GM23248 (cell line): ENCODE measurements at regions not wholly inside any gene's neighbourhood (a gene's known extent, or its start where the extent isn't known, plus 50 kb on each side); places are given as distances from the start of the nearest gene placed in this dataset.

Experiments
- DNase-seq: peaks from one replicate; pipeline ENCODE4 v3.0.0-alpha.2; 2015
- H2AFZ ChIP-seq: fragments of 200-600 bp; sonication (generic); 2 replicates; pipeline ENCODE4 v1.6.1; 2016; ENCODE audit warnings: antibody characterized with exemption
- H3F3A ChIP-seq: fragments of 200-600 bp; sonication (generic); 2 replicates; pipeline ENCODE4 v1.6.1; 2016; ENCODE audit warnings: mild to moderate bottlenecking, antibody characterized with exemption, mixed run types; ENCODE audit not compliant: insufficient read depth
- H3K27ac ChIP-seq: fragments of 200-600 bp; sonication (generic); 2 replicates; pipeline ENCODE4 v1.5.1; 2016; ENCODE audit warnings: mild to moderate bottlenecking
- H3K27me3 ChIP-seq: fragments of 200-600 bp; sonication (generic); replicated peaks from 2 replicates; pipeline ENCODE4 v1.6.1; 2016; ENCODE audit warnings: mild to moderate bottlenecking; ENCODE audit not compliant: insufficient read depth
- H3K36me3 ChIP-seq: fragments of 200-600 bp; sonication (generic); 2 replicates; pipeline ENCODE4 v1.6.1; 2016; ENCODE audit warnings: low read depth, mild to moderate bottlenecking
- H3K4me1 ChIP-seq: fragments of 200-600 bp; sonication (generic); 2 replicates; pipeline ENCODE4 v1.6.1; 2016; ENCODE audit warnings: mild to moderate bottlenecking; ENCODE audit not compliant: insufficient read depth
- H3K4me2 ChIP-seq: fragments of 200-600 bp; sonication (generic); one replicate; pipeline ENCODE4 v1.6.1; 2016; ENCODE audit warnings: mild to moderate bottlenecking; ENCODE audit not compliant: unreplicated experiment
- H3K4me3 ChIP-seq: fragments of 200-600 bp; sonication (generic); 2 replicates; pipeline ENCODE4 v1.5.1; 2016; ENCODE audit warnings: mild to moderate bottlenecking
- H3K79me2 ChIP-seq: fragments of 200-600 bp; sonication (generic); 2 replicates; pipeline ENCODE4 v1.6.1; 2016; ENCODE audit warnings: mild to moderate bottlenecking; ENCODE audit not compliant: insufficient read depth
- H3K9ac ChIP-seq: fragments of 200-600 bp; sonication (generic); 2 replicates; pipeline ENCODE4 v1.6.1; 2016; ENCODE audit warnings: mild to moderate bottlenecking
- H3K9me2 ChIP-seq: fragments of 200-600 bp; sonication (generic); 2 replicates; pipeline ENCODE4 v1.6.1; 2016; ENCODE audit warnings: mixed run types, mild to moderate bottlenecking, moderate library complexity; ENCODE audit not compliant: insufficient read depth
- H3K9me3 ChIP-seq: fragments of 200-600 bp; sonication (generic); one replicate; pipeline ENCODE4 v1.6.1; 2017; ENCODE audit warnings: low read depth
- H4K20me1 ChIP-seq: fragments of 200-600 bp; sonication (generic); 2 replicates; pipeline ENCODE4 v1.6.0; 2016; ENCODE audit not compliant: insufficient read depth
- EZH2 ChIP-seq: fragments of 200-600 bp; sonication (generic); IDR thresholded peaks from 2 replicates; pipeline ENCODE4 v1.6.1; 2018; ENCODE audit warnings: antibody characterized with exemption, mild to moderate bottlenecking; ENCODE audit not compliant: insufficient read depth, poor library complexity, severe bottlenecking
- EZH2phosphoT487 ChIP-seq: fragments of 200-600 bp; sonication (generic); IDR thresholded peaks from 2 replicates; pipeline ENCODE4 v1.6.1; 2018; ENCODE audit warnings: antibody characterized with exemption, moderate library complexity, mild to moderate bottlenecking, low read depth; ENCODE audit not compliant: insufficient read depth
- WGBS, 2 experiments: methylation state at CpG; one replicate each; pipeline ENCODE4 v1.1.6; 2015 to 2017; ENCODE audit warnings: low lambda C conversion rate in 2 of 2, low coverage in 1 of 2; ENCODE audit errors: missing lambda C conversion rate in 2 of 2; 5-methylcytosine and 5-hydroxymethylcytosine counted together
- in situ Hi-C: fragments of 300-500 bp; cut with MboI; formaldehyde crosslinking; loops from 2 replicates; pipeline ENCODE4 v1.15.0; 2020

DNA sequence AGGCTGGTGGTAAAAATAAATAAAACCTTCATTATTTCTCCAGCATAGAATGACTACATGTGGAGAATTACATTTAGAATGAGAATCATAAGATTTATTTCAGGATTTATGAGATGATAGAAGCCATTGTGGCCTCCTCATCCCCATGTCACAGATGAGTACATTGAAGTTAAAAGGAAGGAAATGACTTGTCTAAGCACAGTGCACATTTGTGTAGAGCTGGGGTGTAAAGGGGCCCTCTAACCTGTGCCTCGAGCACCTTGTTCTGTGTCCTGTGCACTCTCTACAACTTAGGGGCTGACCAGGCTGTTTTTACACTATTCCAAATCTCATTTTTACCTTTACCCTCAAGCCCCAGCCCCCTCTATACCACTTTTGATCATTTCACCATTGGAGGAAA lies 179.4 kb downstream of the RHOU start:
- in situ Hi-C loops: no loop called here
- WGBS, 2 experiments: 78 to 83% methylated on average over 1 of the region's 1 CpG
- H3K9me3 ChIP-seq: no peaks in the 10 kb centered on the region
- no peak overlapping the region for H3K4me2 ChIP-seq
- TF ChIP-seq EZH2phosphoT487: no peak
- no peak for TF ChIP-seq EZH2
- no peaks in the 10 kb centered on the region for H3K4me1 ChIP-seq
- DNase-seq: no peak
- no peaks in the 10 kb centered on the region for H3K9me2 ChIP-seq
- H2AFZ ChIP-seq: no peak overlapping the region
- no peaks in the 10 kb centered on the region for H3K36me3 ChIP-seq
- H3K27me3 ChIP-seq: no peaks in the 10 kb centered on the region
- no peaks in the 10 kb centered on the region for H3K79me2 ChIP-seq
- H3F3A ChIP-seq: no peaks in the 10 kb centered on the region
- H3K27ac ChIP-seq: no peak overlapping the region
- no peaks in the 10 kb centered on the region for H4K20me1 ChIP-seq
- no peak overlapping the region for H3K4me3 ChIP-seq
- H3K9ac ChIP-seq: no peak overlapping the region

DNA sequence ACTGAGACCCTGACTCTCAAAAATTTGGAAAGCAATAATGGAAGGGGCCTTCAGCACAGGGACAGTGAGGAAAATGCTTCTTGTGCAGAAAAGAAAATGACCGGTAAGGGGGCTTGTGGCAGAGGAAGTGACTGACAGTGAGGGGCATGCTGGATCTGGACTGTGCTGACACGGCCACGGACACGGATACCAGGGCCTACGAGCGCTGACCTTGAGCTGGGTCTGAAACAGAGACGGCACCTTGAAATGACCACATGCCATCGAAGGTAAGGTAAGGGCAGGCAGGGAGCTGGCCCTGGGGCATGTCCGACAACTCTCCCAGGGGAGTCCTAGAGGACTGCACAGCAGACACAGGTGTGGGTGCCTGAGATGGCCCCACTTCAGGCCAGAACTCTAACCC lies 182.1 kb downstream of the RHOU start:
- Histone ChIP-seq H3K27me3 (0 out of 2 replicates have a peak, but pooled peaks cover 4% of the 10 kb centered on the region), H2AFZ (no peak overlapping the region), H3K4me1 (no peaks in the 10 kb centered on the region), H3F3A (no peaks in the 10 kb centered on the region), H3K9me3 (no peaks in the 10 kb centered on the region), H3K36me3 (no peaks in the 10 kb centered on the region), H3K9me2 (no peaks in the 10 kb centered on the region), H3K9ac (no peak overlapping the region), H3K4me2 (no peak overlapping the region), H3K4me3 (no peak overlapping the region), H3K27ac (no peak overlapping the region), H3K79me2 (no peaks in the 10 kb centered on the region), H4K20me1 (no peaks in the 10 kb centered on the region)
- in situ Hi-C loops: no loop called here
- TF ChIP-seq EZH2phosphoT487 (no peak), EZH2 (no peak)
- WGBS, 2 experiments: 81 to 82% methylated on average over 9 of the region's 9 CpGs
- DNase-seq: no peak

DNA sequence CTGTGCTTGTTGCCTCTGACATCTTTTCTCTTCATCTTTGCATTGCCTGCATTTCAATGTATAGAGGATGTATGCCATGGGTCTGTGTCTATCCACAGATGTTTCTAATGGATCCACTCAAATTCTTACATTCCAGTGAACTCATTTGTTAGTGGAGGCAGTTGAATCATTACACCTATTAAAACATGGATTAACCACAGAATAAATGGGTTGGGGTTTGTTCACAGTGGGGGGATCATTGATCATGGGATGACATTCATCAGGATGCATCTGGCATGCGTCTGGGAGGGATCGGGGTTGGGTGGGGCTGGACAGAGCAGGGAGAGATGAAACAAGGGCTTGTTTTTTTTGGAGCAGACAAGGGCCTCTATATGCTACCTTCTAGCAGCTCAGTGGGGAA lies 182.5 kb downstream of the RHOU start:
- no peaks in the 10 kb centered on the region for H3K36me3 ChIP-seq
- H2AFZ ChIP-seq: no peak overlapping the region
- in situ Hi-C loops: no loop called here
- WGBS, 2 experiments: 80 to 84% methylated on average over 2 of the region's 2 CpGs
- H3K79me2 ChIP-seq: no peaks in the 10 kb centered on the region
- no peaks in the 10 kb centered on the region for H3K9me2 ChIP-seq
- H3K4me1 ChIP-seq: no peaks in the 10 kb centered on the region
- TF ChIP-seq EZH2phosphoT487: no peak
- no peak for TF ChIP-seq EZH2
- no peak overlapping the region for H3K4me3 ChIP-seq
- H3F3A ChIP-seq: no peaks in the 10 kb centered on the region
- H4K20me1 ChIP-seq: no peaks in the 10 kb centered on the region
- H3K27me3 ChIP-seq: 0 out of 2 replicates have a peak, but pooled peaks cover 4% of the 10 kb centered on the region
- no peak for DNase-seq
- no peak overlapping the region for H3K4me2 ChIP-seq
- no peak overlapping the region for H3K9ac ChIP-seq
- H3K9me3 ChIP-seq: no peaks in the 10 kb centered on the region
- H3K27ac ChIP-seq: no peak overlapping the region

DNA sequence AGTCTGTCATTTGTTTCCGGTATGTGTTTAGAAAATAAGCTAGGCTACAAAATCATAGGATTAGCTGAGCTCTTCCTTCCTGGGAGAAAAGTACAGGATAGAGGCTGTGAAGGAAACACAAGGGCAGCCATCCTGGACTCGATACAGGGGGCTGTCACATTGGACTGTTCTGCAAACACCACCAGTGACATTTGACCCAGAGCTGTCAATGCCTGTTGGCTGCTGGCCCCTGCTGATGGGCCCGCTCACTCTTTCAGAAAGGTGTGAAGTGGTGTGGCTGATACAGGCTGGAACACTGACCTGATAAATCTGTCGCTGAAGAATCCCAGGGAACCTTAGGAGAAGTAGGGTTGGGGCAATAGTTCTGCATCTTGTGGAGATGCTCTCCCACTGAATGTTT lies 183.1 kb downstream of the RHOU start:
- H3K79me2 ChIP-seq: no peaks in the 10 kb centered on the region
- H3K36me3 ChIP-seq: no peaks in the 10 kb centered on the region
- H3K9ac ChIP-seq: no peak overlapping the region
- H3K4me1 ChIP-seq: no peaks in the 10 kb centered on the region
- H2AFZ ChIP-seq: no peak overlapping the region
- no peaks in the 10 kb centered on the region for H3F3A ChIP-seq
- 87 to 88% methylated on average over 4 of the region's 4 CpGs for WGBS, 2 experiments
- no peaks in the 10 kb centered on the region for H3K9me3 ChIP-seq
- no peaks in the 10 kb centered on the region for H4K20me1 ChIP-seq
- TF ChIP-seq EZH2phosphoT487 (no peak), EZH2 (no peak)
- in situ Hi-C loops: no loop called here
- H3K4me3 ChIP-seq: no peak overlapping the region
- H3K9me2 ChIP-seq: no peaks in the 10 kb centered on the region
- DNase-seq: no peak
- H3K4me2 ChIP-seq: no peak overlapping the region
- 0 out of 2 replicates have a peak, but pooled peaks cover 4% of the 10 kb centered on the region for H3K27me3 ChIP-seq
- H3K27ac ChIP-seq: no peak overlapping the region

DNA sequence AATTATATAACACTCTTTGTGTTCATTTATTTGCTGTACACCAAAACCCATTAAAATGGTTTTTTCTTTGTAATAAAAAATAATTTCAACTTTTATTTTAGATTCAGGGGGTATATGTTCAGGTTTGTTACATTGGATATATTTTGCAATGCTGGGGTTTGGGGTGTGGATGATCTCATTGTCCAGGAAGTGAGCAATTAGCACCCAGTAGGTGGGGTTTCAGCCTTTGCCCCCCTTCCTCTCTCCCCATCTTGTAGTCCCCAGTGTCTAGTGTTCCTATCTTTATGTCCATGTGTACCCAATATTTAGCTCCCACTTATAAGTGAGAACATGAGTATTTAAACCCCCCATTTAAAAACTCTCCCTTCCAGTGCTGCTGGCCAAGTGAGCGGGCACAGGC lies 184.6 kb downstream of the RHOU start:
- Histone ChIP-seq H3K27ac (no peak overlapping the region), H3F3A (no peaks in the 10 kb centered on the region), H3K27me3 (0 out of 2 replicates have a peak, but pooled peaks cover 7% of the 10 kb centered on the region), H4K20me1 (no peaks in the 10 kb centered on the region), H3K9ac (no peak overlapping the region), H3K79me2 (no peaks in the 10 kb centered on the region), H3K9me3 (no peaks in the 10 kb centered on the region), H2AFZ (no peak overlapping the region), H3K4me3 (no peak overlapping the region), H3K4me1 (no peaks in the 10 kb centered on the region), H3K9me2 (no peaks in the 10 kb centered on the region), H3K4me2 (no peak overlapping the region), H3K36me3 (no peaks in the 10 kb centered on the region)
- TF ChIP-seq EZH2 (no peak), EZH2phosphoT487 (no peak)
- in situ Hi-C loops: no loop called here
- no peak for DNase-seq
- WGBS, 2 experiments: 92 to 100% methylated on average over 1 of the region's 1 CpG
